Adrenal gland (tissue), 9 donors: ENCODE measurements at regions not wholly inside any gene's neighbourhood (a gene's known extent, or its start where the extent isn't known, plus 50 kb on each side); places are given as distances from the start of the nearest gene placed in this dataset.

ENCODE experiments used
- DNase-seq, 7 donors: peaks; one replicate each; pipeline ENCODE4 v3.0.0-alpha.2; 2019 to 2020
- H3K27ac ChIP-seq, 5 donors: fragments of 200-600 bp; sonication (generic) in 4 of 5; 1 replicate in 3 of 5; 2 replicates in 2 of 5; pipeline versions ENCODE4 v1.5.1 to v1.8.0; 2016 to 2020; ENCODE audit warnings: mild to moderate bottlenecking in 1 of 5
- H3K27me3 ChIP-seq: fragments of 200-600 bp; 2 replicates; pipeline ENCODE4 v1.8.0; 2021
- H3K36me3 ChIP-seq, 2 donors: fragments of 200-600 bp; replicated peaks in 1 of 2; 1 replicate in 1 of 2; 2 replicates in 1 of 2; pipeline versions ENCODE4 v1.5.1 to v1.8.0; 2018 to 2022
- H3K4me1 ChIP-seq, 2 donors: fragments of 200-600 bp; replicated peaks in 1 of 2; 1 replicate in 1 of 2; 2 replicates in 1 of 2; pipeline versions ENCODE4 v1.5.1 to v1.8.0; 2018 to 2021
- H3K4me3 ChIP-seq, 4 donors: fragments of 200-600 bp; sonication (generic) in 3 of 4; one replicate each; pipeline ENCODE4 v1.5.1; 2016 to 2018
- H3K9me3 ChIP-seq, 3 donors: fragments of 200-600 bp; sonication (generic) in 1 of 3; replicated peaks in 1 of 3; 1 replicate in 2 of 3; 2 replicates in 1 of 3; pipeline versions ENCODE4 v1.5.1 to v1.8.0; 2016 to 2021
- POLR2A ChIP-seq, 2 donors: fragments of 450-650 bp; IDR thresholded peaks; one replicate each; pipeline ENCODE4 v1.6.1; 2017; ENCODE audit warnings: antibody characterized with exemption in 2 of 2, mild to moderate bottlenecking in 2 of 2, moderate library complexity in 1 of 2
- WGBS, 4 donors: extraction: QIAGEN DNeasy Blood & Tissue Kit in 2 of 4; methylation state at CpG; one replicate each; pipeline versions ENCODE4 v1.1.5 to v1.1.7; 2013 to 2017; 5-methylcytosine and 5-hydroxymethylcytosine counted together
- intact Hi-C, 2 donors: fragments of 100-400 bp; cut with DNase I; formaldehyde crosslinking; loops; one replicate each; pipeline versions ENCODE4 v1.14.1 to v1.15.0; 2022 to 2023
- small RNA-seq, 2 donors: library from RNA; depleted of rRNA; stranded (forward); fragments of <200 nt; gene quantifications; one replicate each; pipeline ENCODE3, GENCODE V24; 2016
- TF ChIP-seq, protein P1 (sequence below), 6 experiments: fragments of 450-650 bp in 4 of 6; fragments of 200-600 bp in 2 of 6; sonication (generic) in 1 of 6; IDR thresholded peaks; 1 replicate in 5 of 6; 2 replicates in 1 of 6; pipeline versions ENCODE4 v1.5.1 to v1.8.0; 2016 to 2021; ENCODE audit warnings: antibody characterized with exemption in 6 of 6, mild to moderate bottlenecking in 2 of 6, moderate library complexity in 1 of 6
- donor health status: healthy with polysubstance abuse.
- donor health status: Bipolar disorder and iron deficiency.
- donor health status: DM: yes; HTN: yes; CAD: no.
- donor health status: DM: no; HTN: no; CAD: no.
- donor health status: DM: no; HTN: no; CAD: no.

DNA sequence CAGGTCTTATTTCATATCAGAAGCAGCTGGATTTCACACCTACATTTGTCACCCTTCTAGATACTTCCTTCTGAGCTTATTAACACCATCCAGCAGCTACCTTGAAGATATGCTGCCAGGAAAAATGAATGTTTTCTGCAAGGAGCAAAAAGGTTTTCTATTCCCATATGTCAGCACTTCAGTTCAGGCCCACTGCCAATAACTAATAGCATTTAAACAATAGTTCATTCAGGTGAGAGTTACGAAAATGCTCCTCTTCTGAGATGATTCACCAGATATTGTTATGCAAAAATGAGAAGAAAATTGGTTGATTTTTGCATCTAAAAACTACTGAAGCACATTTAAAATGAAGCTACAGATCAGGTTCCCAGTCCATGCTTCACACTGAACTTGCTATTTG, 56.4 kb upstream of the ISL1 start:
- Histone ChIP-seq H3K4me3 (no peak overlapping the region), H3K27me3 (no peaks in the 10 kb centered on the region), H3K9me3 (no peaks in the 10 kb centered on the region), H3K4me1 (no peaks in the 10 kb centered on the region), H3K27ac (no peak overlapping the region), H3K36me3 (no peaks in the 10 kb centered on the region)
- TF ChIP-seq, protein P1, sequence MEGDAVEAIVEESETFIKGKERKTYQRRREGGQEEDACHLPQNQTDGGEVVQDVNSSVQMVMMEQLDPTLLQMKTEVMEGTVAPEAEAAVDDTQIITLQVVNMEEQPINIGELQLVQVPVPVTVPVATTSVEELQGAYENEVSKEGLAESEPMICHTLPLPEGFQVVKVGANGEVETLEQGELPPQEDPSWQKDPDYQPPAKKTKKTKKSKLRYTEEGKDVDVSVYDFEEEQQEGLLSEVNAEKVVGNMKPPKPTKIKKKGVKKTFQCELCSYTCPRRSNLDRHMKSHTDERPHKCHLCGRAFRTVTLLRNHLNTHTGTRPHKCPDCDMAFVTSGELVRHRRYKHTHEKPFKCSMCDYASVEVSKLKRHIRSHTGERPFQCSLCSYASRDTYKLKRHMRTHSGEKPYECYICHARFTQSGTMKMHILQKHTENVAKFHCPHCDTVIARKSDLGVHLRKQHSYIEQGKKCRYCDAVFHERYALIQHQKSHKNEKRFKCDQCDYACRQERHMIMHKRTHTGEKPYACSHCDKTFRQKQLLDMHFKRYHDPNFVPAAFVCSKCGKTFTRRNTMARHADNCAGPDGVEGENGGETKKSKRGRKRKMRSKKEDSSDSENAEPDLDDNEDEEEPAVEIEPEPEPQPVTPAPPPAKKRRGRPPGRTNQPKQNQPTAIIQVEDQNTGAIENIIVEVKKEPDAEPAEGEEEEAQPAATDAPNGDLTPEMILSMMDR (IDR thresholded peaks at IDR 0.05), result no peak
- no peak for TF ChIP-seq POLR2A (IDR thresholded peaks at IDR 0.05)
- WGBS, 4 donors, result 36 to 62% (median 47%) methylated on average over 1 of the region's 1 CpG
- intact Hi-C loops, result no loop called here
- DNase-seq, result no peak

Small RNA genes lying in the stretch of these regions (small RNA-seq; reads per million reads assigned to genes)
- gene AC022441.3 (0 reads per million in 2 donors), gene RNU6-1296P (0 reads per million in 2 donors), gene RNU6-480P (0 reads per million in 2 donors)
